Cardiac septum (tissue), 1 donor: ENCODE measurements at regions not wholly inside any gene's neighbourhood (a gene's known extent, or its start where the extent isn't known, plus 50 kb on each side); places are given as distances from the start of the nearest gene placed in this dataset.

Source experiments
- DNase-seq: peaks from one replicate; pipeline ENCODE4 v3.0.0-alpha.2; 2020; ENCODE audit warnings: low spot score
- intact Hi-C: fragments of 100-400 bp; cut with DNase I; formaldehyde crosslinking; loops from one replicate; pipeline ENCODE4 v1.14.0; 2022
- donor health status: DM: no; HTN: no; CAD: no.

- intact Hi-C loops, result no loop called here
- no peak for DNase-seq
These were observed 73.3 kb downstream of the RFC3 start for GRCh38 chr13:33891196-33891742.

- intact Hi-C loops, result no loop called here
- no peak for DNase-seq
These were observed 75.6 kb downstream of the RFC3 start for GRCh38 chr13:33893559-33893958.

- DNase-seq, result no peak
- intact Hi-C loops, result no loop called here
These were observed 86.5 kb downstream of the RFC3 start for GRCh38 chr13:33904431-33904830.

GRCh38 chr13:33908116-33908515, 90.2 kb downstream of the RFC3 start:
- no peak for DNase-seq
- intact Hi-C loops, result no loop called here

DNA sequence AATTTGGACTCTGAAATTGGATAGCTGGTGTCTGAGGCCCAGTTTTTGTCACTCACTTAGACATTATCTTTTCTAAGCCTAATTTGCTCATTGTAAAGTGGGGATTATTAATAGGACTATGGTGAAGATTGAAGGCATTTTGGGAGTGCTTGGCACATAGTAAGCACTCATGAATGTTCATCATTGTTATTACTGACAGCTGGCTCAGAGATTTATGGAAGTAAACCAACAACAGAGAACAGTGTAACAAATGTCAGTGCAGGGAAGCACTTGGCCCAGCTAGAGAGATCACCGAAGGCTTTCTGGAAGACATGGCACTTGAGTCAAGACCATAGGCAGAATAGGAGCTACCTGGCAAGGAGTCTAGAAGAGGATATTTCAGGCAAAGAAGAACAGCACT, 92.3 kb downstream of the RFC3 start:
- intact Hi-C loops, result no loop called here
- no peak for DNase-seq

DNA sequence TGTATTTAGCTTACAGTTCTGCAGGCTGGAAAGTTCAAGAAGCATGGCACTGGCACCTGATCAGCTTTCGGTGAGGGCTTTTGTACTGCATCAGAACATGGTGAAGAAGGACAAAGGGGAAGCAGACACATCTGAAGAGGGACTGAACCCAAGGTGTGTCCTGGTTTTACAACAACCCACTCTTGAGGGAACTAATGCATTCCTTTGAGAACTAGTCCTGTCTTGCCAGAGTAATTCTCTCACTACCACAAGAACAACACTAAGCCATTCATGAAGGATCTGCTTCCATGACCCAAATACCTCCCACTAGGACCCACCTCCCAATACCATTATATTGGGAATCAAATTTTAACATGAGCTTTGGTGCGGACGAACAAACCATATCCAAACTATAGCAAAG, 93.6 kb downstream of the RFC3 start:
- intact Hi-C loops, result no loop called here
- DNase-seq, result no peak

DNA sequence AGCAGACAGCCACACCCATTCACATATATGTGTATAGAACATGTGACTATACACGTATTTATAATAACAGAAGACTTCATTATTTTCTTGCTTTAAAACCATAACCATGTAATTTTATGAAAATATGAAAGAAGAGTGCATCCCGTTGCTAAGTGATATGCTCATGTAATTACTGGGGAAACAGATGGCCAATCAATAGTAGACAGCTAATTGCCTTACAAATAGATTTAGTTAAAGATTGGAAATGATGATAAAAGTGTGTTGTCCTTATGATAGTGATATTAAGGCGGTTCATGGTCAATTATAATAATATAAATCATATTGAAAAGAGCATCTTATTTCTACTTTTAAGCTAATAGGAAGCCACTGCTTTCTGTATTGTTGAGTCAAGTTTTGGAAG, 95.9 kb downstream of the RFC3 start:
- intact Hi-C loops, result no loop called here
- DNase-seq, result no peak

- no peak for DNase-seq
- intact Hi-C loops, result no loop called here
These were observed 99.2 kb downstream of the RFC3 start for GRCh38 chr13:33917190-33917589.

- intact Hi-C loops, result no loop called here
- no peak for DNase-seq
These were observed 100.4 kb downstream of the RFC3 start for GRCh38 chr13:33918199-33918932.

DNA sequence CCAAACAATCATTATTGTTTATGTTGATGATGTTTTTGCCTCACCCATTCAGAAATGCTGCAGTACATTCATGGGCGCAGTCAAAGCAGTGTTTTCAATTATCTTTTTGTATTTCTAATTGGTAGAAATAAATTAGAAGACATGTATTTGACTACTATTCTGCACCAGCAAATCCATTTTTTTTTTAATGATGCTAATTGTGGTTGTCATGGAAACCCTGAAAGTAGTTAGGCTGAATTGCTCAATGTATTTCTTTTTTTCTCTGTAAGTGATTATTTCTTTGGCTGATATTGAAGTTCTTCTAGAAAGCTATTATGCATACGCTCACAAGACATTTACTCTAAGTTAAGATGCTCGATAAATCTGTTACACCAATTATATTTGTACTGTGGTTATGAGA, 101.2 kb downstream of the RFC3 start:
- intact Hi-C loops, result no loop called here
- no peak for DNase-seq

DNA sequence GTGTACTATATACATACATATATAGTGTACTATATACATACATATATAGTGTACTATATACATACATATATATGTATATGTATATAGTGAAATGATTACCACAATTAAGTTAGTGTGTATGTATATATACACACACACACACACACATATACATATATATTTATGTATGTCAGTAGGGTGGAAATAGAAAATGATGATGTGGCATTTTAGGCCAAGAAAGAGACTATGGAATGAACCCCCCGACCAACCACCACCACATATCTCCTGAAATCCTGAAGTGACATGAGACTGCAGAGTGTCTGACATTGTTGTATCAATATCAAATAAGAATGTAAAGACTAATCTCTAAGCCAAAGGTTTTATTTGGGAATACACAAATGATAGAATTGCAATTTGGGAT, 107.6 kb downstream of the RFC3 start:
- intact Hi-C loops, result no loop called here
- no peak for DNase-seq

DNA sequence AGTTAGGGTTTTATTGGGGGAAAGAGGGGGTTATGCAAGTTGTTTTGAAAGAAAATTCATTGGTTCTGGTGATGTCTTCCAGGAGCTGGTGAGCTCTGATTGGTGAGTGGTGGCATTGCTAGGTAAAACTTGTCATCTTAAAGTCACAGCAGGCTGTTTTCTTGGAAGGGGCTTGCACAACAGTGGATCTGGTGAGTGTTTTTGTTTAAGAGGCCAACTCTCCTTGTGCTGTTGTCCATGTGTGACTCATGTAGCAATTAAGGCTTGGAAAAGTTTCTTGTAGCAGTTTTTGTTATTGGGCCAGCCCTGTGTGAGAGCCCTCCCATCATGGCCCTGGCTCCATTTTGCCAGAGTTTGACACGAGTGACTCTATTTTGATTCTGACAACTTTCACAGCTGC, 109.4 kb downstream of the RFC3 start:
- intact Hi-C loops, result no loop called here
- no peak for DNase-seq

GRCh38 chr13:33931397-33932311, 113.7 kb downstream of the RFC3 start:
- DNase-seq, result no peak
- intact Hi-C loops, result loop anchor here (2.0 to 5.0 kb wide), 2 partner anchors 145 to 1226 kb away; no protein-coding TSS in a partner anchor

DNA sequence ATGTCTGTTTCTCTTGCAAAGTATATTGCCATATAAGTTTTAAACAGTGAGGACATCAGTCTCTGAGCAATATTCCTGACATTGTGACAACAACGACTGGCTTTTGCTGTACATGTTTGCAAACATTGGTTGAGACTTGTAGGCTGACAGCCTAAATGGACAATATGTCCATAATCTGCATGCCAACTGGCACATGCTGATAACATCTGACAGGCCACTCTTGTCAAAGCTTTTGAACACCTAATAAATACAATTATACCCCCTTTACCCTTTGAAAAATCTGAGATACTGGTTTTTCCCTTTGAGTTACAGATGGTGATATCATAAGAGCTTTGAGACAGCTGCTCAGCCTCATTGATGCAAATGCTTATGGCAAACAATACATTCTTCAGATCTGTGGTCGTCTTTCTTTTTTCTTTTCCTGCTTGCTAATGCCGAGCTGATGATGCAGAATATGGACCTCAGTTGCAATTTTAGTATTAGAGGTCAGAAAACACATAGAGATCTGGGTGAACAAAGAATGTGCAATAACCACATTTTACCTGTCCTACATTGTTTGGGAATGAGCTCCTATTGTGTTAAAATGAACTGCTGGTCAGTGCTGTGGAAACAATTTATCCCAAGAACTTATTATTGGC, 114.9 kb downstream of the RFC3 start:
- intact Hi-C loops, result loop anchor here (5.0 kb wide), 1 partner anchor 1224 kb away; no protein-coding TSS in a partner anchor
- DNase-seq, result no peak

- no peak for DNase-seq
- intact Hi-C loops, result loop anchor here (5.0 kb wide), 1 partner anchor 1223 kb away; no protein-coding TSS in a partner anchor
These were observed 115.9 kb downstream of the RFC3 start for GRCh38 chr13:33933810-33934209.

DNA sequence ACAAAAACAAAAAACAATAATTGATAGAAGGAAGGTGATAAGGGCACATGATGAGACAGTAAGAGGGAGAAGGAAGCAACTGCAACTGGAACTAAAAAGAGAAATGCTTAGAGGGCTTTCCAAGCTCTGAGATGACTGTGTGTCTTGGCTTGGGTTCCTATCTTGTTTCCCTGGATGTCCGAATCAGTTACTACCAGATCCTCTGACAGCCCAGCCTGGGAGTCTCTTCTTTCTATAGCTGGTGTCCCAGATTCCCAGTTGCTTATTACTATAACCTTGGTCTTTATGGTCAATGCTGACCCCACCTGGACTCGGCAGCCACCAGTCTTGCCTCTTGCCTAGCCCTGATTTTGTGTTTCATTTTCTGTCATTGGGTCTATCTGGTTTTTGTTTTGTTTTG, 116.4 kb downstream of the RFC3 start:
- DNase-seq, result no peak
- intact Hi-C loops, result loop anchor here (5.0 kb wide), 1 partner anchor 1223 kb away; no protein-coding TSS in a partner anchor

- no peak for DNase-seq
- intact Hi-C loops, result loop anchor here (5.0 kb wide), 1 partner anchor 1222 kb away; no protein-coding TSS in a partner anchor
These were observed 117.0 kb downstream of the RFC3 start for GRCh38 chr13:33934951-33935371.

GRCh38 chr13:33935969-33936368, 118.0 kb downstream of the RFC3 start:
- intact Hi-C loops, result no loop called here
- no peak for DNase-seq

DNA sequence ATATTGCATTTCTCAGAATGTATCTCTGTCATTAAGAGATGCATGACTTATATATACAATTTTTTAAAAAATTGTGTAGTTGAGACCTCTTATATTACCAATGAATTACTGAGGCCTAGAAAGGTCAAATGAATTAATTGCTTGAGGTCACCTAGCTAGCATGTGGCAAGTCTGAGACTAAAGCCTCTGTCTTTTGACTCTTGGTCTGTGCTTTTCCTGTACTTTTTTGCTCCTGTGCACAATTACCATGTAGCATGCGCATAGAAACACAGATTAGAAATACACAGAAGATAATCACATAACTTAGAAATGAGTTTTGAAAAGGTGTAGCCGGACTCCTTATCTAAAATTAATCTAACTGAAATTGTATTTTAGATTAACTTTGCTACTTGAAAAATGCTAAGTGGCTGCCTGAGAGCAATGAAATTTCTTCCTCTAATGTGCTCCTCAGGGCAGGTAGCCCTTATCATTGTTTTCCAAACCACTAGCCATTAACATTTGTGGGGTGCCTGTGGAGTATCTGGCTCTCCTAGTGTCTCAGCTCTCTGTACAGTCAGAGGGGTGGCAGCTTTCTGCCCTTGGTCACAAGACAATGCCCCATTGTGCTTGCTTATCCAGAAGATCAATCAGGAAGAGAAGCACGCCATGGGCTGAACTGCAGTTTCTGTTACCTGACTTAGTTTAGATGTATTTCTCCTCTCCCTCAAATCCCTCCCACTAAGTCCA, 119.6 kb downstream of the RFC3 start:
- no peak for DNase-seq
- intact Hi-C loops, result no loop called here
